Stomach smooth muscle (tissue), 2 donors: ENCODE measurements at regions not wholly inside any gene's neighbourhood (a gene's known extent, or its start where the extent isn't known, plus 50 kb on each side); places are given as distances from the start of the nearest gene placed in this dataset.

Experiments used
- H3K27ac ChIP-seq: one replicate; pipeline ENCODE4 v1.7.0; 2013; ENCODE audit warnings: mild to moderate bottlenecking, low read length, inconsistent platforms
- H3K27me3 ChIP-seq, 2 donors: one replicate each; pipeline ENCODE4 v1.7.0; 2013; ENCODE audit warnings: low read length in 2 of 2; ENCODE audit not compliant: insufficient read depth in 2 of 2, control insufficient read depth in 1 of 2
- H3K36me3 ChIP-seq, 2 donors: one replicate each; pipeline ENCODE4 v1.7.0; 2013; ENCODE audit warnings: low read length in 2 of 2; ENCODE audit not compliant: control insufficient read depth in 2 of 2, insufficient read depth in 2 of 2
- H3K4me1 ChIP-seq: one replicate; pipeline ENCODE4 v1.7.0; 2013; ENCODE audit warnings: low read length; ENCODE audit not compliant: control insufficient read depth, insufficient read depth
- H3K4me3 ChIP-seq, 2 donors: one replicate each; pipeline ENCODE4 v1.7.0; 2013; ENCODE audit warnings: low read length in 2 of 2
- H3K9ac ChIP-seq, 2 donors: one replicate each; pipeline ENCODE4 v1.7.0; 2013; ENCODE audit warnings: low read length in 2 of 2, mild to moderate bottlenecking in 1 of 2
- H3K9me3 ChIP-seq, 2 donors: one replicate each; pipeline ENCODE4 v1.7.0; 2013; ENCODE audit warnings: low read length in 2 of 2; ENCODE audit not compliant: control insufficient read depth in 2 of 2
- donor health status: healthy.
- donor health status: Pancreatic carcinoma.

DNA sequence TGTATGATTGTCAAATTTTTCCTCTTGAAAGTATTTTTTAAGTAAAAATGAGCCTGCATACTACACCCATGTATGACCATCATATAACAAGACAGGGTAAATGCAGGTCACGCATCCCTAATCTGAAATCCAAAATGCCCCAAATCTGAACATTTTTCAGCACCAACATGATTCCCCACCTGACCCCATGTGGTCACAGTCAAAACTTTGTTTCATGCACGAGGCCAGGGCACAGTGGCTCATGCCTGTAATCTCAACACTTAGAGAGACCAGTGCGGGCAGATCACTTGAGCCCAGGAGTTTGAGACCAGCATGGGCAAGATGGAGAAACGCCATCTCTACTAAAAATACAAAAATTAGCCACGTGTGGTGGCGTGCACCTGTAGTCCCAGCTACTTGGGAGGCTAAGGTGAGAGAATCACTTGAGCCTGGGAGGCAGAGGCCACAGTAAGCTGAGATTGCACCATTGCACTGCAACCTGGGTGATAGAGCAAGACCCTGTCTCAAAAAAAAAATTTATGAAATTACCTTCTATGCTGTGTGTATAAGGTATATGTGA lies 63.7 kb upstream of the NPAS1 start:
- H3K27me3 ChIP-seq, result no peaks in the 10 kb centered on the region
- H3K4me1 ChIP-seq, result peaks cover 6% of the 10 kb centered on the region
- no peaks in the 10 kb centered on the region for H3K36me3 ChIP-seq
- H3K9me3 ChIP-seq, result no peaks in the 10 kb centered on the region
- no peak overlapping the region for H3K9ac ChIP-seq
- no peak overlapping the region for H3K4me3 ChIP-seq
- no peak overlapping the region for H3K27ac ChIP-seq

DNA sequence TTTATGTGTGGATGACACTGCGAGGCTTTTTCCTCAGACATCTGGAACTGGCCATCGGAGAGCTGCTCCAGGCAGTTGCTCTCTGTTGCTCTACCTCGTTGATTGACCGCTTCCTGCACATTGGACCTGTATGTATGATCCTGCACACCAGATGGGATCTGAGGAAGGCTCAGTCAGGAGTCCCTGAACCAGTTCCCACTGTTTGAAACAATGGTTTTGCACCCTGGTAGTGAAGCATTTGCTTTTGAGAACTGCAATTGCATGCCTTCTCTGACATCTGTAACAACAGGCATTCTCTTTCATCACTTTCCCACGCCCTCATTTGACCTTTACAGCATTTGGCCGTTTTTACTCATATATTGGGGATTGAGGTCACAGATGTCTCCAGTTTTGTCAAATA lies 61.1 kb upstream of the NPAS1 start:
- Histone ChIP-seq H3K27ac (no peak overlapping the region), H3K36me3 (no peaks in the 10 kb centered on the region), H3K4me1 (peaks cover 5% of the 10 kb centered on the region), H3K27me3 (no peaks in the 10 kb centered on the region), H3K4me3 (no peak overlapping the region), H3K9me3 (no peaks in the 10 kb centered on the region), H3K9ac (no peak overlapping the region)

DNA sequence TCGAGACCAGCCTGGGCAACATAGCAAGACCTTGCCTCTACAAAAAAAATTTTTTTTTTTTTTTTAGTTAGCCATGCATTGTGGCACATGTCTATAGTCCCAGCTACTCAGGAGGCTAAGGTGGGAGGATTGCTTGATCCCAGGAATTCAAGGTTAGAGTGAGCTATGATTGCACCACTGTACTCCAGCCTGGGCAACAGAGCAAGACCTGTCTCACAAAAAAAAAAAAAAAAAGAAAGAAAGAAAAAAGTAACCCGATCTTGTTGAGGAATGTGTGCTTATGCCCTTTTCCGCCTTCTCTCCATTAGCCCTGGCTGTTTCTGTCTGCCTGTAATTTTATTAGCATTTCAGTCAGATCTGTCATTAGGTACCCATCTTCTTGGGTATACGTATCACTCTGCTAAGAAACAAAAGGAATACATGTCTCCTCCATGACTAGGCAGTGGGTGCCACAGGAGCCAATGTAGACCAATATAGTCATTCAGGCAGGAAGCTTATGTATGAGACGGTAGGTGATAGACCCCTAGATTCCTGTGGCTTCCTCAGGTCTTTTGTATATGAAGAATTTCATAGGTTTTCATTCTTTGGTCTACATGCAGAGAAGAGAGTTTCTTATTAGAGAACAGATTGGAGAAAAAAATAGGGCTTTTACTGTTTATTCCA lies 59.6 kb upstream of the NPAS1 start:
- Histone ChIP-seq H3K36me3 (peaks cover 0 to 3% of the 10 kb centered on the region in 2 donors), H3K27ac (no peak overlapping the region), H3K9ac (no peak overlapping the region), H3K27me3 (no peaks in the 10 kb centered on the region), H3K4me3 (no peak overlapping the region), H3K9me3 (no peaks in the 10 kb centered on the region), H3K4me1 (peaks cover 5% of the 10 kb centered on the region)

DNA sequence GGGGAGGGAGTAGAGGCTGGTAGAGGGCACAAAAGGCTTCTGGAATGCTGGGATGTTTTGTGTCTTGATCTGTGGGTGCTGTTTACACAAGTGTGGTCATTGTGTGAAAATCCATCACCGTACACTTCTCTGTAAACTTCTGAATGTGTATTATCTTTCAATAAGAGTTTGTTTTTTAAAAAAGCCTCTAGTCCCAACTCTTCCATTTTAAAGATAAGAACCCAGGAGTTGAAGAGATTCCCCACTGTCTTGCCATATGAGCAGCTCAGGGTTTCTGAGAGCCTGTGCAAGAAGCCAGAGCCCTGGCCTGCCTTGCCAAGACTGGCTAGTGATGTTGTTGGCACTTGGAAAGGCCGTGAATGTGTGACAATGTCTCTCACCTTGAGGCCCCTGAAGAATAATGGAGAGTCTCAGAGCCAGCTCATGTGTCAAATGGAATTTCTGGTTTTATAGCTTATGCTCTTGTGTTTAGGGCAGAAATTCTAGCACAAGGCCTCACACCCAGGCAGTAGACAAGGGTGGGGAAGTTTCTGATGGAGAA lies 57.5 kb upstream of the NPAS1 start:
- Histone ChIP-seq H3K9me3 (no peaks in the 10 kb centered on the region), H3K36me3 (peaks cover 0 to 3% of the 10 kb centered on the region in 2 donors), H3K27me3 (no peaks in the 10 kb centered on the region), H3K4me1 (peaks cover 5% of the 10 kb centered on the region), H3K9ac (no peak overlapping the region), H3K27ac (no peak overlapping the region), H3K4me3 (no peak overlapping the region)

GRCh38 chr19:46963093-46963734 lies 56.4 kb upstream of the NPAS1 start:
- peaks cover 0 to 3% of the 10 kb centered on the region in 2 donors for H3K36me3 ChIP-seq
- no peak overlapping the region for H3K4me3 ChIP-seq
- no peaks in the 10 kb centered on the region for H3K9me3 ChIP-seq
- peaks cover 7% of the 10 kb centered on the region for H3K4me1 ChIP-seq
- no peak overlapping the region for H3K27ac ChIP-seq
- H3K27me3 ChIP-seq, result no peaks in the 10 kb centered on the region
- H3K9ac ChIP-seq, result no peak overlapping the region

DNA sequence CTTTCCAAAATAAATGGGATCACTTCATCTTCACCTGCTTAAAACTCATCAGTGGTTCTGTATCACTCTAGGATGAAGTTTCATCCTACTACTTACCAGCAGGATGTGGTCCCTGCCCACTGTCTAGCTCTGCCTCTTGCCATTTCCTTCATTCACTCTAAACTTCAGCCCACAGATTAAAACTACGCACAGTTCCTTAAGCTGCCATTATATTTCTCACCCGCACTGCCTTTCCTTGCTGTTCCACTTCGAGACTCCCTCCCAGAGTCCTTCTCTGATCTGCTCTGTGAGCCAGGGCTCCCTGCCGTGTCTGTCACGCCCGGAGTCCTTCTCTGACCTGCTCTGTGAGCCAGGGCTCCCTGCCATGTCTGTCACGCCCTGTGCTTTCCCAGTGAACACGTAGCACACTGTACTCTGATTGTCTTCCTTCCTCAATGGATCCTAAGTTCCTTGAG lies 52.0 kb upstream of the NPAS1 start:
- no peak overlapping the region for H3K27ac ChIP-seq
- H3K36me3 ChIP-seq, result peaks cover 2 to 3% of the 10 kb centered on the region in 2 donors
- H3K4me3 ChIP-seq, result no peak overlapping the region
- H3K4me1 ChIP-seq, result peaks cover 3% of the 10 kb centered on the region
- no peak overlapping the region for H3K9ac ChIP-seq
- no peaks in the 10 kb centered on the region for H3K27me3 ChIP-seq
- H3K9me3 ChIP-seq, result no peaks in the 10 kb centered on the region
